ENCODE measurements at regions not wholly inside any gene's neighbourhood (a gene's known extent, or its start where the extent isn't known, plus 50 kb on each side); places are given as distances from the start of the nearest gene placed in this dataset.

DNA sequence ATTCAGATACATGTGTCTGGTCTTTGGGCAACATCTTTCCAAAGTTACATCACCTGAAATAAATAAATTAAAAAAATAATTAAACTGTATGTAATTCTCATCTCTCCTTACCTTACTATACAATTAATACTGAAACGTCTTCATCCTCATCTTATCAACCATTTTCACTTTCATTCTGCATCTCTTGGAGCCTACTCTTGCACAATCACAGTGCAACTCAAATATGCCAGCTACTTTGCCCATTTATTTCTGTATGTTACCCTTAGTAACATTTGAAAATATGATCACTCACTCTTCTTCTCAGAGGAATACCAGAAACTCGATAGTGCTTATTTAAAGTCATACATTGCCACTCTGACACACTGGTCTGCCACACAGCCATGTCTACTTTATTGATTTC is 1357.1 kb upstream of the CADM2 start:
- no peak for ATAC-seq
- Mint-ChIP-seq H3K4me3 (no peak overlapping the region), H3K36me3 (no peaks in the 10 kb centered on the region)

DNA sequence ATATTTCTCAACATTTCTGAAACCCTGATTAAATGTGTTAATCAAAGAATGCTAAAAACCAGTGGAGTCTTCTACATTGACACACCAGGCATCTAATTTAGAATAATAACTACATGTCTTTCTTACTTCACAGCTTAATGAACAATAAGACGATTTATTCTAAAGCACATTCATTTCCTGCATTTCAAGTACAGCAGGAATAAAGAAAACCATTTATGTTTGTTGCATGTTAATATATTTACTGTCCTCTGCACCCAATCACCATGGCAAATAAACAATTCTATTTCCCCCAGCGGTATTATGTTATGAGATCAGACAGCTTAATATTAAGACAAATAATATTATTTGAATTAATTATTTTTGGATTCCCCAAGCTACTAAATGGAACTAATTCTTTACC is 1336.3 kb upstream of the CADM2 start:
- no peak overlapping the region for H3K4me3 Mint-ChIP-seq
- DNase-seq (ENCODE audit: low spot score in 2 of 2) (no peak), ATAC-seq (no peak)
- H3K9me3 Mint-ChIP-seq = peaks cover 11% of the 10 kb centered on the region
- no peaks in the 10 kb centered on the region for H3K4me1 Mint-ChIP-seq
- no peaks in the 10 kb centered on the region for H3K36me3 Mint-ChIP-seq
- no peak overlapping the region for H3K27ac Mint-ChIP-seq

More for the DNA sequence above, 1357.1 kb upstream of the CADM2 start:
- H3K4me1 Mint-ChIP-seq = no peaks in the 10 kb centered on the region
- DNase-seq (ENCODE audit: low spot score in 2 of 2) = no peak
- H3K27ac Mint-ChIP-seq = no peak overlapping the region
- peaks cover 13% of the 10 kb centered on the region for H3K9me3 Mint-ChIP-seq

DNA sequence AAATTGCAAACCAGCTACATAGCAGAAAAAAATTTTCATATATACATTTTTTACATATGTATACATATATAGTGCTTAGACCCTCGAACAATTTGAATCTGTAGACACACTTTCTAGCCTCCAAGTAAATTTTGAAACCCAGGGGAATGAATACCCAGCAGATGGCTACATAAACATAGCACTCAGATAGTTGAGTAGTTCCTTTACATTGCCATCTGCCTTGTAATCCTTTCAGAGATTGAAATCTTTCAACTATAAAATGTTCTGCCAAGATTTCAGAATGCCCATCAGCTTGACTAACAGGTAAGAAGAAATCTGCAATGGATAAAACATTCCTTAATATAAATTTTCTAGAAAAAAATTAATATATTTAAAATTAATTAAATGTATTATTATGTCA is 1333.5 kb upstream of the CADM2 start:
- no peak overlapping the region for H3K4me3 Mint-ChIP-seq
- no peaks in the 10 kb centered on the region for H3K36me3 Mint-ChIP-seq
- no peak for DNase-seq (ENCODE audit: low spot score in 2 of 2)
- H3K27ac Mint-ChIP-seq = no peak overlapping the region
- H3K4me1 Mint-ChIP-seq = no peaks in the 10 kb centered on the region
- no peaks in the 10 kb centered on the region for H3K9me3 Mint-ChIP-seq
- ATAC-seq = no peak

GRCh38 chr3:83628471-83628870 is 1330.3 kb upstream of the CADM2 start:
- no peak overlapping the region for H3K4me3 Mint-ChIP-seq

GRCh38 chr3:83632526-83632925 is 1326.3 kb upstream of the CADM2 start:
- Mint-ChIP-seq H3K9me3 (peaks cover 15% of the 10 kb centered on the region), H3K4me3 (no peak overlapping the region), H3K4me1 (no peaks in the 10 kb centered on the region), H3K36me3 (no peaks in the 10 kb centered on the region), H3K27ac (no peak overlapping the region)
- DNase-seq (ENCODE audit: low spot score in 2 of 2) (no peak), ATAC-seq (no peak)

More at GRCh38 chr3:83628471-83628870, 1330.3 kb upstream of the CADM2 start:
- Mint-ChIP-seq H3K27ac (no peak overlapping the region), H3K36me3 (no peaks in the 10 kb centered on the region), H3K9me3 (peaks cover 5% of the 10 kb centered on the region), H3K4me1 (no peaks in the 10 kb centered on the region)
- DNase-seq (ENCODE audit: low spot score in 2 of 2) (no peak), ATAC-seq (no peak)

DNA sequence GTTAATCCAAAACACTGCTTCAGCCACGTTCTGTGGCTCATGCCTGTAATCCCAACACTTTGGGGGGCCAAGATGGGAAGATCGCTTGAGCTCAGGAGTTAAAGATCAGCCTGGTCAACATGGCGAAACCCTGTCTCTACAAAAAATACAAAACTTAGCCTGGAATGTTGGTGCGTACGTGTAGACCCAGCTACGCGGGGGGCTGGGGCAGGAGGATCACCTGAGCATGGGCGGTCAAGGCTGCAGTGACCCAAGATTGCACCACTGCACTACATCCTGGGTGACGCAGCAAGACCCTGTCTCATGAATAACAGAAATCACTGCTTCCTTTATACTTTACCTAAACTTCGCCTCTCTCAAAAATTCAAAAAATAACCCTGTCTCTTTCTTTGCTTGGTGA is 1325.0 kb upstream of the CADM2 start:
- Mint-ChIP-seq H3K36me3 (no peaks in the 10 kb centered on the region), H3K4me1 (no peaks in the 10 kb centered on the region), H3K9me3 (peaks cover 15% of the 10 kb centered on the region), H3K4me3 (no peak overlapping the region), H3K27ac (no peak overlapping the region)
- DNase-seq (ENCODE audit: low spot score in 2 of 2) (no peak), ATAC-seq (no peak)

- H3K9me3 Mint-ChIP-seq = peaks cover 28% of the 10 kb centered on the region
- no peak overlapping the region for H3K4me3 Mint-ChIP-seq
- no peak overlapping the region for H3K27ac Mint-ChIP-seq
- H3K36me3 Mint-ChIP-seq = no peaks in the 10 kb centered on the region
- DNase-seq (ENCODE audit: low spot score in 2 of 2) (no peak), ATAC-seq (no peak)
- H3K4me1 Mint-ChIP-seq = no peaks in the 10 kb centered on the region
These were observed 1309.1 kb upstream of the CADM2 start for GRCh38 chr3:83649692-83650091.

DNA sequence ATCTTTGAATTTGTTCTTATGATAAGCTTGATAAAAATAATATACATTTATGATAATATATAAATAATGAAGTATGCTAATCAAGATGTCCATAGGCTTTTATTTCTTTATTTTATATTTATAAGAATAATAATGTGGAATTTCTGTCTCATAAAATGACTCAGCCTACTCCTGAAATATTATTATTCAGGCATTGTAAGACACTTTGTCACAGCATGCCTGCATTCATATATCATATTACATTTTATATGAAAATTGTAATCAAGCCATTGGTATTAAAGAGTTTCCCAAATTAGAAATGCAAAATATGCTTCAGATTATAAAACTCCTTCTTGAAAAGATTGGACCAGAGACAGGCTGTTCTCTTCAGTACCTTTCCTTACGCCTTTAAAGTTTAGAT is 1303.7 kb upstream of the CADM2 start:
- Mint-ChIP-seq H3K9me3 (peaks cover 32% of the 10 kb centered on the region), H3K4me1 (no peaks in the 10 kb centered on the region), H3K27ac (no peak overlapping the region), H3K36me3 (no peaks in the 10 kb centered on the region), H3K4me3 (no peak overlapping the region)
- DNase-seq (ENCODE audit: low spot score in 2 of 2) = no peak
- ATAC-seq = no peak

DNA sequence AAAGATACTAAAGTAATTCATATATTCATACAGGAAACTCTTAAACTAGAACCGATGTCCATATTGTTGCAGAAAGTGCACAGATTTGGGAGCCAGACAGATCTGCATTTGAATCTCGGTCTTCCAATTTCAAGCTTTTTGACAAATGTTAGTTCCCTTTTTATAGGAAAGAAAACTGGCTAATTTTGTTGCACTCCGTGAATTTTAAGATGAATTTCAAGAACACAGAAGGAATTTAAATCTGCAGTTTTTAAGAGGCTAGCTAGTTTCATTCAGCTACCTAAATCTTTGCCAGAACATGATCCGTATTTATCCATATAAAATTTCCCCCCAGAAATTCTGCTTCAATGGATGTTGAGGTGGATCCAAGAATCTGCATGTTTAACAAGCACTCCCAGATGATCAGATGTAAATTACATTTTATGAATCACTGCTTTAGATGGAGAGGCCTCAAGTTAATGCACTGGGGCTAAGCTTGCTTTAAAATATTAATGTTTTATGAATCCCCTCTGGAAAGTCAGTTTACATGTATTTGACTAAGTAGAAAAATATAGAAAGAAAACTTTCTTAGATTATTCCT is 1296.3 kb upstream of the CADM2 start:
- Mint-ChIP-seq H3K4me1 (no peaks in the 10 kb centered on the region), H3K4me3 (no peak overlapping the region), H3K36me3 (no peaks in the 10 kb centered on the region), H3K27ac (no peak overlapping the region), H3K9me3 (peaks cover 35% of the 10 kb centered on the region)
- DNase-seq (ENCODE audit: low spot score in 2 of 2) (no peak), ATAC-seq (no peak)

DNA sequence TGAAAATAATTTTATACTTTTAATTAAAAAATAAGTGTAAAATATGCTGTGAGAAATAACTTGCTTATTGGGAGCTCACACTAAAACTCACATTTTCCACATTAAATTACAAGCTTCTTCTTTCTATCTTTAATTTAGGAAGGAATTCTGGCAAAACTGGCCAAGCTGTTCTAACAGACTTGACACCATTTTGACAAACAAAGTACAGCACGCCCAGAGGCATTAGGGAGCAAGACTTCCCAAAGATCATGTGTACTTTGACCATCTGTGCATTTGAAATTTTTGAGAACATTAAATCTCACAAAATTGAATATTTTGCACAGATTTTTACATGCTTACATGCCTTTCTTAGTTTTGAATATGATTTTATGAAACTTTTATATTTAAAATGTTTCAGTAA is 1288.4 kb upstream of the CADM2 start:
- Mint-ChIP-seq H3K27ac (no peak overlapping the region), H3K4me3 (no peak overlapping the region), H3K9me3 (peaks cover 13% of the 10 kb centered on the region), H3K4me1 (no peaks in the 10 kb centered on the region), H3K36me3 (no peaks in the 10 kb centered on the region)
- DNase-seq (ENCODE audit: low spot score in 2 of 2) = no peak
- no peak for ATAC-seq

GRCh38 chr3:83683937-83684598 is 1274.7 kb upstream of the CADM2 start:
- Mint-ChIP-seq H3K9me3 (peaks cover 16% of the 10 kb centered on the region), H3K4me3 (no peak overlapping the region), H3K4me1 (no peaks in the 10 kb centered on the region), H3K36me3 (no peaks in the 10 kb centered on the region), H3K27ac (no peak overlapping the region)
- DNase-seq (ENCODE audit: low spot score in 2 of 2) (no peak), ATAC-seq (no peak)

GRCh38 chr3:83706669-83707068 is 1252.1 kb upstream of the CADM2 start:
- DNase-seq (ENCODE audit: low spot score in 2 of 2) = no peak
- Mint-ChIP-seq H3K27ac (no peak overlapping the region), H3K4me3 (no peak overlapping the region), H3K36me3 (no peaks in the 10 kb centered on the region), H3K4me1 (no peaks in the 10 kb centered on the region), H3K9me3 (peaks cover 12% of the 10 kb centered on the region)
- ATAC-seq = no peak

DNA sequence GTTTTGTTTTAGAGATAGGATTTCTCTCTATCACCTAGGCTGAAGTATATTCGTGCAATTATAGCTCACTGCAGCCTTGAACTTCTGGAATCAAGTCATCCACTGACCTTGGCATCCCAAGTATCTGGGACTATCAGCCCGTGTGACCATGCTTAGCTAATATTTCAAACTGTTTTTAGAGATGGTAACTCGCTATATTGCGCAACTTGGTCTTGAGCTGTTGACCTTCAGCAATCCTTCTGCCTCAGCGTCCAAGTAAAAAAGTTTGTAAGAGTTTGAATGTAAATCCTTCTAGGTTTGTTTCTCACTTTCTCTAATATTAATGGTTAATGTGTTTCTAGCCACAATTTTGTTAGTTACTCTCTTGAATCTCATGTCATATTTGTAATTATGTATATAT is 1243.5 kb upstream of the CADM2 start:
- Mint-ChIP-seq H3K9me3 (peaks cover 11% of the 10 kb centered on the region), H3K4me3 (no peak overlapping the region), H3K4me1 (no peaks in the 10 kb centered on the region), H3K36me3 (no peaks in the 10 kb centered on the region), H3K27ac (no peak overlapping the region)
- ATAC-seq = no peak
- DNase-seq (ENCODE audit: low spot score in 2 of 2) = no peak

DNA sequence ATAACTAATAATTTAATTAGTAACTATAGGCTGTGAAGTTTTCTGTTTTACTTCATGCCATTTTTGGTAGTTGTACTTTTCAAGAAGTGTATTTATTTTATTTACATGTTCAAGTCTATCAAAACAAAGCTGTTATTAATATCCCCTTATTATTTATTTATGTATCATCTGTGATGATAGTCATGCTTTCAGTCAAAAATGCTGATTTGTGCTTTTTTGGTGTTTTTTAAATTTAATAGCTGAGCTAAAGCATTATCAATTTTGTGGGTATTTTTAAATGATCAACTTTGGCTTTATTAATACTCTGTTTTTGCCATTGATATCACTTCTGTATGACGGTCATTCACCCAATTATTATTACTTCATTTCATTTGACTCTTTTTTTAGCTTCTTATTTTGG is 1229.2 kb upstream of the CADM2 start:
- DNase-seq (ENCODE audit: low spot score in 2 of 2) = no peak
- no peak overlapping the region for H3K27ac Mint-ChIP-seq
- no peaks in the 10 kb centered on the region for H3K4me1 Mint-ChIP-seq
- H3K4me3 Mint-ChIP-seq = no peak overlapping the region
- H3K36me3 Mint-ChIP-seq = no peaks in the 10 kb centered on the region
- peaks cover 7% of the 10 kb centered on the region for H3K9me3 Mint-ChIP-seq
- no peak for ATAC-seq

- ATAC-seq (no peak), DNase-seq (ENCODE audit: low spot score in 2 of 2) (no peak)
- Mint-ChIP-seq H3K4me3 (no peak overlapping the region), H3K9me3 (peaks cover 3% of the 10 kb centered on the region), H3K36me3 (no peaks in the 10 kb centered on the region), H3K27ac (no peak overlapping the region), H3K4me1 (no peaks in the 10 kb centered on the region)
These were observed 1224.1 kb upstream of the CADM2 start for GRCh38 chr3:83734656-83735055.

DNA sequence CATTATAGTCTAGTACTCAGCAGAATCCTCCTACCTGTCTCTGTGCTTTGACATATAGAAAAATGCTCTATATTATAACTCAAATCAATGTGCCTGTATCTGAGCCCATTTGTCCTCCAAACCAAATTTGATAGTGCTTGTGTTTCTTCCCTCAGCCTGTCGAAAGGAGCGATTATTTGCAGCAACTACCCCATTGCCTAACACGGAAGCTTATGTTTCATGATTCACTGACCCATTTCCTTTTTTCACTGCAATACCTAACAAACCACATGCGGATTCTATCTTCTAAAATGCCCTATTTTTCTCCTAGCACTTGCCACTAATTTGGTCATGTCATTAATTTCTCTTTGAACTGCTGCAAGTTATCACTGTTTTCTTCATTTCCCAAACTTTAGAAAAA is 1220.6 kb upstream of the CADM2 start:
- Mint-ChIP-seq H3K36me3 (no peaks in the 10 kb centered on the region), H3K4me3 (no peak overlapping the region), H3K9me3 (peaks cover 6% of the 10 kb centered on the region), H3K4me1 (no peaks in the 10 kb centered on the region), H3K27ac (no peak overlapping the region)
- ATAC-seq = no peak
- no peak for DNase-seq (ENCODE audit: low spot score in 2 of 2)

Data from stimulated activated effector memory CD8-positive, alpha-beta T cell treated with anti-CD3 and anti-CD28 coated beads, Interleukin-12 subunit alpha, Interleukin-12 subunit beta, amount 100 ng/mL, for 72 hours (primary cell).